ENCODE measurements at regions not wholly inside any gene's neighbourhood (a gene's known extent, or its start where the extent isn't known, plus 50 kb on each side); places are given as distances from the start of the nearest gene placed in this dataset.

GRCh38 chr4:14767142-14767541, 235.1 kb upstream of the CPEB2 start:
- no peaks in the 10 kb centered on the region for H3K9me3 ChIP-seq
- H3K27me3 ChIP-seq = no peaks in the 10 kb centered on the region
- DNase-seq (ENCODE audit: extremely low spot score in 2 of 2) = no peak
- no peak overlapping the region for H3K27ac ChIP-seq
- H3K4me3 ChIP-seq = no peak overlapping the region
- peaks cover 26% of the 10 kb centered on the region for H3K4me1 ChIP-seq
- H3K36me3 ChIP-seq = no peaks in the 10 kb centered on the region
- TF ChIP-seq CTCF (IDR thresholded peaks at IDR 0.05) = no peak
- no peak for TF ChIP-seq POLR2A (IDR thresholded peaks at IDR 0.05)
- TF ChIP-seq POLR2AphosphoS5 (IDR thresholded peaks at IDR 0.05; ENCODE audit: insufficient read depth in 1 of 2, low read depth in 1 of 2) = no peak
- intact Hi-C loops (cut with DNase I) = no loop called here

- intact Hi-C loops (cut with DNase I) = no loop called here
- Histone ChIP-seq H3K4me1 (peaks cover 28% of the 10 kb centered on the region), H3K36me3 (no peaks in the 10 kb centered on the region), H3K27ac (no peak overlapping the region), H3K27me3 (no peaks in the 10 kb centered on the region), H3K9me3 (no peaks in the 10 kb centered on the region), H3K4me3 (no peak overlapping the region)
- TF ChIP-seq POLR2AphosphoS5 (IDR thresholded peaks at IDR 0.05; ENCODE audit: insufficient read depth in 1 of 2, low read depth in 1 of 2) (no peak), CTCF (IDR thresholded peaks at IDR 0.05) (no peak), POLR2A (IDR thresholded peaks at IDR 0.05) (no peak)
- DNase-seq (ENCODE audit: extremely low spot score in 2 of 2) = no peak
Measured at GRCh38 chr4:14768449-14768848, 233.8 kb upstream of the CPEB2 start.

- Histone ChIP-seq H3K9me3 (no peaks in the 10 kb centered on the region), H3K4me1 (peaks cover 28% of the 10 kb centered on the region), H3K27ac (no peak overlapping the region), H3K36me3 (no peaks in the 10 kb centered on the region), H3K4me3 (no peak overlapping the region), H3K27me3 (no peaks in the 10 kb centered on the region)
- TF ChIP-seq POLR2AphosphoS5 (IDR thresholded peaks at IDR 0.05; ENCODE audit: insufficient read depth in 1 of 2, low read depth in 1 of 2) (peak in 1 of 2 donors; percentile 60), CTCF (IDR thresholded peaks at IDR 0.05) (no peak), POLR2A (IDR thresholded peaks at IDR 0.05) (no peak)
- intact Hi-C loops (cut with DNase I) = no loop called here
- DNase-seq (ENCODE audit: extremely low spot score in 2 of 2) = no peak
Measured at GRCh38 chr4:14769993-14770392, 232.3 kb upstream of the CPEB2 start.

GRCh38 chr4:14771094-14771493, 231.2 kb upstream of the CPEB2 start:
- peaks cover 28% of the 10 kb centered on the region for H3K4me1 ChIP-seq
- H3K27me3 ChIP-seq = no peaks in the 10 kb centered on the region
- no peak for DNase-seq (ENCODE audit: extremely low spot score in 2 of 2)
- TF ChIP-seq CTCF (IDR thresholded peaks at IDR 0.05) (no peak), POLR2AphosphoS5 (IDR thresholded peaks at IDR 0.05; ENCODE audit: insufficient read depth in 1 of 2, low read depth in 1 of 2) (no peak), POLR2A (IDR thresholded peaks at IDR 0.05) (no peak)
- no peaks in the 10 kb centered on the region for H3K9me3 ChIP-seq
- no peak overlapping the region for H3K27ac ChIP-seq
- intact Hi-C loops (cut with DNase I) = no loop called here
- H3K4me3 ChIP-seq = no peak overlapping the region
- no peaks in the 10 kb centered on the region for H3K36me3 ChIP-seq

- Histone ChIP-seq H3K27me3 (no peaks in the 10 kb centered on the region), H3K4me1 (peaks cover 28% of the 10 kb centered on the region), H3K36me3 (no peaks in the 10 kb centered on the region), H3K4me3 (no peak overlapping the region), H3K9me3 (no peaks in the 10 kb centered on the region), H3K27ac (no peak overlapping the region)
- TF ChIP-seq CTCF (IDR thresholded peaks at IDR 0.05) = no peak
- no peak for TF ChIP-seq POLR2AphosphoS5 (IDR thresholded peaks at IDR 0.05; ENCODE audit: insufficient read depth in 1 of 2, low read depth in 1 of 2)
- TF ChIP-seq POLR2A (IDR thresholded peaks at IDR 0.05) = no peak
- intact Hi-C loops (cut with DNase I) = no loop called here
- no peak for DNase-seq (ENCODE audit: extremely low spot score in 2 of 2)
Measured at GRCh38 chr4:14771504-14772175, 230.6 kb upstream of the CPEB2 start.

Measured in vagina (tissue), 2 donors.